H1 (cell line): ENCODE measurements at regions not wholly inside any gene's neighbourhood (a gene's known extent, or its start where the extent isn't known, plus 50 kb on each side); places are given as distances from the start of the nearest gene placed in this dataset.

Experiments used
- CTCF ChIA-PET: fragments of 300-600 bp; sonication (Branson Sonifier 250); formaldehyde crosslinking; loops from one replicate; lab custom pipeline; 2021; ENCODE audit not compliant: partially characterized antibody; lab: Charles Lee
- POLR2A ChIA-PET: fragments of 300-600 bp; sonication (Branson Sonifier 250); formaldehyde crosslinking; loops from one replicate; lab custom pipeline; 2021; ENCODE audit warnings: inconsistent platforms; ENCODE audit not compliant: partially characterized antibody; lab: Charles Lee
- DNase-seq, 2 experiments: peaks; one replicate each; pipeline versions ENCODE4 v3.0.0 to v3.0.0-alpha.2; 2010 to 2022; ENCODE audit warnings: low spot score in 2 of 2, low read depth in 1 of 2, mixed read lengths in 1 of 2
- FAIRE-seq: peaks from 2 replicates; lab custom pipeline; 2011; peaks lifted over from hg19 to GRCh38; lab: Jason Lieb, UNC
- H2AFZ ChIP-seq: 2 replicates; pipeline ENCODE4 v1.8.1; 2012; ENCODE audit warnings: low read length, inconsistent platforms
- H2AK5ac ChIP-seq: 2 replicates; pipeline ENCODE4 v1.6.1; 2013; ENCODE audit warnings: low read depth, low read length
- H2BK120ac ChIP-seq: replicated peaks from 2 replicates; pipeline ENCODE3; 2013; ENCODE audit warnings: low read depth, low read length, inconsistent platforms
- H2BK12ac ChIP-seq: 2 replicates; pipeline ENCODE4 v1.6.1; 2013; ENCODE audit warnings: low read depth, low read length
- H2BK15ac ChIP-seq: 2 replicates; pipeline ENCODE4 v1.6.1; 2013; ENCODE audit warnings: low read length
- H2BK20ac ChIP-seq: 2 replicates; pipeline ENCODE4 v1.6.1; 2013; ENCODE audit warnings: low read length
- H2BK5ac ChIP-seq: 2 replicates; pipeline ENCODE4 v1.6.1; 2013; ENCODE audit warnings: low read depth, low read length
- H3K14ac ChIP-seq: 2 replicates; pipeline ENCODE4 v1.6.1; 2013; ENCODE audit warnings: inconsistent platforms; ENCODE audit not compliant: insufficient read length
- H3K18ac ChIP-seq: 2 replicates; pipeline ENCODE4 v1.6.1; 2013; ENCODE audit warnings: low read length; ENCODE audit errors: extremely low read depth
- H3K23ac ChIP-seq: 2 replicates; pipeline ENCODE4 v1.6.1; 2013; ENCODE audit warnings: inconsistent platforms; ENCODE audit not compliant: insufficient read length
- H3K23me2 ChIP-seq: 2 replicates; pipeline ENCODE4 v1.6.1; 2013; ENCODE audit warnings: low read depth, low read length
- H3K27ac ChIP-seq: 2 replicates; pipeline ENCODE4 v1.6.1; 2011; ENCODE audit warnings: low read depth, low read length, inconsistent platforms
- H3K27me3 ChIP-seq, 4 experiments: replicated peaks in 1 of 4; 1 replicate in 1 of 4; 2 replicates in 3 of 4; pipeline versions ENCODE4 v1.6.1 to v1.8.1; 2011 to 2013; ENCODE audit warnings: low read length in 3 of 4, mild to moderate bottlenecking in 3 of 4, inconsistent platforms in 2 of 4, mixed read lengths in 2 of 4, moderate library complexity in 1 of 4; ENCODE audit not compliant: control insufficient read depth in 3 of 4, insufficient read depth in 3 of 4; ENCODE audit errors: extremely low read depth in 1 of 4
- H3K36me3 ChIP-seq, 4 experiments: 2 replicates each; pipeline versions ENCODE4 v1.6.1 to v1.8.1; 2011 to 2013; ENCODE audit warnings: mild to moderate bottlenecking in 4 of 4, low read length in 3 of 4, moderate library complexity in 2 of 4, control low read depth in 1 of 4, inconsistent platforms in 1 of 4; ENCODE audit not compliant: insufficient read depth in 4 of 4, control insufficient read depth in 2 of 4
- H3K4ac ChIP-seq: replicated peaks from 2 replicates; pipeline ENCODE3; 2013; ENCODE audit warnings: low read length, low read depth, mixed read lengths, inconsistent platforms; ENCODE audit not compliant: insufficient read length
- H3K4me1 ChIP-seq, 4 experiments: replicated peaks in 1 of 4; 1 replicate in 1 of 4; 2 replicates in 3 of 4; pipeline versions ENCODE4 v1.6.1 to v1.8.1; 2011 to 2013; ENCODE audit warnings: low read length in 3 of 4, inconsistent platforms in 2 of 4, mixed read lengths in 1 of 4; ENCODE audit not compliant: insufficient read depth in 4 of 4, control insufficient read depth in 3 of 4
- H3K4me2 ChIP-seq, 2 experiments: 2 replicates each; pipeline versions ENCODE4 v1.6.1 to v1.8.1; 2011 to 2013; ENCODE audit warnings: low read depth in 2 of 2, low read length in 2 of 2, control low read depth in 1 of 2, inconsistent platforms in 1 of 2, mild to moderate bottlenecking in 1 of 2; ENCODE audit not compliant: insufficient read depth in 1 of 2
- H3K4me3 ChIP-seq, 4 experiments: fragments of 200-600, 300-600 bp in 1 of 4; sonication (generic), shearing (Covaris generic), sonication (Bioruptor Twin) in 1 of 4; 2 replicates each; pipeline versions ENCODE4 v1.5.1 to v1.8.1; 2011 to 2016; ENCODE audit warnings: low read length in 4 of 4, low read depth in 3 of 4, control low read depth in 2 of 4, inconsistent platforms in 2 of 4, mild to moderate bottlenecking in 2 of 4, mixed read lengths in 1 of 4, moderate library complexity in 1 of 4; ENCODE audit not compliant: insufficient read depth in 2 of 4; ENCODE audit errors: extremely low read depth in 1 of 4
- H3K56ac ChIP-seq: replicated peaks from 2 replicates; pipeline ENCODE3; 2013; ENCODE audit warnings: low read depth, mild to moderate bottlenecking, mixed read lengths, low read length, inconsistent platforms; ENCODE audit not compliant: insufficient read length
- H3K79me1 ChIP-seq: 2 replicates; pipeline ENCODE4 v1.6.1; 2013; ENCODE audit warnings: low read depth, low read length, control low read depth
- H3K79me2 ChIP-seq, 2 experiments: 2 replicates each; pipeline versions ENCODE4 v1.6.1 to v1.8.1; 2012 to 2013; ENCODE audit warnings: low read length in 2 of 2, mild to moderate bottlenecking in 2 of 2, inconsistent platforms in 1 of 2; ENCODE audit not compliant: insufficient read depth in 2 of 2, control insufficient read depth in 1 of 2
- H3K9ac ChIP-seq, 4 experiments: replicated peaks in 1 of 4; 1 replicate in 1 of 4; 2 replicates in 3 of 4; pipeline versions ENCODE4 v1.6.1 to v1.8.1; 2011 to 2013; ENCODE audit warnings: low read depth in 3 of 4, low read length in 3 of 4, control low read depth in 2 of 4, mild to moderate bottlenecking in 2 of 4, moderate library complexity in 2 of 4, inconsistent platforms in 1 of 4; ENCODE audit errors: extremely low read depth in 1 of 4
- H3K9me3 ChIP-seq, 2 experiments: 2 replicates each; pipeline versions ENCODE4 v1.6.1 to v1.8.1; 2012 to 2013; ENCODE audit warnings: mild to moderate bottlenecking in 2 of 2, moderate library complexity in 2 of 2, control low read depth in 1 of 2, inconsistent platforms in 1 of 2, low read depth in 1 of 2, low read length in 1 of 2, mixed read lengths in 1 of 2; ENCODE audit not compliant: insufficient read depth in 2 of 2
- H4K20me1 ChIP-seq, 2 experiments: replicated peaks in 1 of 2; 2 replicates each; pipeline versions ENCODE3 to v1.8.1; 2011 to 2013; ENCODE audit warnings: inconsistent platforms in 2 of 2, low read length in 2 of 2, mild to moderate bottlenecking in 1 of 2; ENCODE audit not compliant: insufficient read depth in 2 of 2, control insufficient read depth in 1 of 2
- H4K5ac ChIP-seq: 2 replicates; pipeline ENCODE4 v1.6.1; 2013; ENCODE audit warnings: low read length, low read depth, mixed read lengths, inconsistent platforms; ENCODE audit not compliant: insufficient read length
- H4K8ac ChIP-seq: 2 replicates; pipeline ENCODE4 v1.8.0; 2013; ENCODE audit warnings: mild to moderate bottlenecking, moderate library complexity, low read length, inconsistent platforms; ENCODE audit not compliant: insufficient read depth; ENCODE audit errors: extremely low read depth
- H4K91ac ChIP-seq: replicated peaks from 2 replicates; pipeline ENCODE3; 2013; ENCODE audit warnings: low read length, mixed read lengths, inconsistent platforms; ENCODE audit not compliant: insufficient read length
- CTBP2 ChIP-seq: IDR thresholded peaks from 2 replicates; pipeline ENCODE4 v1.7.0; 2011; ENCODE audit warnings: borderline replicate concordance, mild to moderate bottlenecking, moderate library complexity, mixed read lengths, low read length; ENCODE audit not compliant: insufficient read depth, insufficient read length
- RFX5 ChIP-seq: IDR thresholded peaks from 2 replicates; pipeline ENCODE4 v1.6.1; 2011; ENCODE audit warnings: low read depth, low read length, improper control_type of control experiment, borderline replicate concordance
- SAP30 ChIP-seq: fragments of 300-600 bp; sonication (generic); IDR thresholded peaks from 2 replicates; pipeline ENCODE4 v1.7.1; 2012; ENCODE audit warnings: low read length, moderate library complexity, mild to moderate bottlenecking, inconsistent platforms; ENCODE audit not compliant: insufficient read depth, insufficient replicate concordance
- TAF7 ChIP-seq: optimal IDR thresholded peaks from 2 replicates; pipeline ENCODE3; 2011; ENCODE audit warnings: low read depth, mild to moderate bottlenecking, inconsistent platforms, low read length, moderate library complexity, borderline replicate concordance
- WGBS, 2 experiments: shearing (Covaris generic) in 1 of 2; methylation state at CpG; one replicate each; pipeline versions ENCODE4 v1.1.6 to v1.1.7; 2013 to 2015; ENCODE audit warnings: low lambda C conversion rate in 2 of 2, mixed read lengths in 2 of 2, inconsistent platforms in 1 of 2, low coverage in 1 of 2, missing lambda C conversion rate in 1 of 2; ENCODE audit not compliant: insufficient replicate concordance in 2 of 2, insufficient coverage in 1 of 2, insufficient read length in 1 of 2; ENCODE audit errors: extremely low coverage in 1 of 2, missing lambda C conversion rate in 1 of 2; 5-methylcytosine and 5-hydroxymethylcytosine counted together

DNA sequence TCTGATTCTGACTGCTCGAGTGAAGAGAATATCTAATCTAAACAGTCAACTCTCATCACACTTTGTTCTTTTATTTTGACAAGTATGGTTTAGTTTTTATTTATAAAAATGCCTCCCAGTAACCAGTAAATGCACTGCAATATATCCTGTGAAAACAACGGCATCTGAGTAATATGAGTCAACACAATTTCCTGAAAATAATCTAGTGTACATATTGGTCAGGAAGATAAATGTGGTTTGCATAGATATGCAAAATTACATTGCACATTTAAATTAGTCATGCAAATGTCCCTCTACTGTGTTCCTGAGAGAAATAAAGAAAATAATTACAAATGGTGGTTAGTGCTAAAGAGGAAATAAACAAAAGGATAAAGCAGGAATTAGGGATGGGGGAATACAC lies 1190.7 kb upstream of the SEL1L start:
- H2BK15ac ChIP-seq = no peak overlapping the region
- no peaks in the 10 kb centered on the region for H3K79me2 ChIP-seq
- no peak overlapping the region for H2BK120ac ChIP-seq
- H3K27me3 ChIP-seq = no peaks in the 10 kb centered on the region
- no peak overlapping the region for H3K56ac ChIP-seq
- no peak overlapping the region for H2AFZ ChIP-seq
- no peak overlapping the region for H3K23ac ChIP-seq
- H3K9me3 ChIP-seq = no peaks in the 10 kb centered on the region
- H3K4me2 ChIP-seq = no peak overlapping the region
- H3K23me2 ChIP-seq = peaks cover 6% of the 10 kb centered on the region; the same call in 1 of the 2 replicates
- no peak overlapping the region for H2BK12ac ChIP-seq
- H3K27ac ChIP-seq = no peak overlapping the region
- H2BK20ac ChIP-seq = no peak overlapping the region
- no peaks in the 10 kb centered on the region for H3K36me3 ChIP-seq
- H4K20me1 ChIP-seq = peaks cover 0 to 7% of the 10 kb centered on the region in 2 experiments
- H4K5ac ChIP-seq = no peak overlapping the region
- H4K8ac ChIP-seq = no peak overlapping the region
- TF ChIP-seq RFX5 (no peak), TAF7 (no peak), SAP30 (no peak), CTBP2 (no peak)
- WGBS, 2 experiments = 88% methylated on average over 2 of the region's 2 CpGs; no CpG with 5 or more reads in 1 of the 2 experiments
- no peak overlapping the region for H2BK5ac ChIP-seq
- no peak overlapping the region for H4K91ac ChIP-seq
- H3K4ac ChIP-seq = no peak overlapping the region
- H3K9ac ChIP-seq = no peak overlapping the region
- DNase-seq (no peak), FAIRE-seq (no peak)
- H3K4me1 ChIP-seq = no peaks in the 10 kb centered on the region
- CTCF ChIA-PET = interaction anchor here (1.8 kb wide), 1 partner anchor 14 kb away, joined by 5 read pairs; no protein-coding TSS in a partner anchor
- H2AK5ac ChIP-seq = no peak overlapping the region
- H3K4me3 ChIP-seq = no peak overlapping the region
- H3K14ac ChIP-seq = no peak overlapping the region
- H3K18ac ChIP-seq = no peak overlapping the region
- POLR2A ChIA-PET = no interaction called here
- no peaks in the 10 kb centered on the region for H3K79me1 ChIP-seq
